ENCODE measurements at regions not wholly inside any gene's neighbourhood (a gene's known extent, or its start where the extent isn't known, plus 50 kb on each side); places are given as distances from the start of the nearest gene placed in this dataset.

DNA sequence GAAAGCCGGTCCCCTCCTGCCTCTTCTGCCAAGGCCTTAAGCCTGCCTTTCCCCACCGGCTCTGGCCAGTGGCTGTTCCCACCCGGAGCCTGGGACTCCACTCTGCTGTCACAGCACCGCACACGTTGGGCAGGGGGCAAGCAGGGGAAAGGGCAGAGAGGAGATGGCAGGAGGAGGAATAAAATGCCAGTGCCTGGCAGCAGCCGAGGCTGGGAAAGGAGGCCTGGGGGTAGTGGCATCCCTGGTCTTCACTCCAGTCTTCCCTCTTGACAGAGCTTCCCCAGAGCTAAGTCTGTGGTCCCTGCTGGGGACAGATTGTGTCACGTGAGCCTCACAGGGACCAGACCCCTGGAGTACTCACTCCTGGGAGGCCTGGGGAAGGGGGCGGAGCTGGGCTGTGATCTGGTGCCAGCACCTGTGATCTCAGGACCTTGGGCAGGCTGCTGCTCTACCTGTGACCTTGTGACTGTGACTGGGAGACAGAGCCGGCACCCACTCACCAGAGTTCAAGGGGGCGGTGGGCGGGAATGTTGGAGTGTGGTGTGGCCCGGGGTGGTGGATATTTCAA lies 97.2 kb upstream of the GSE1 start:
- BruUV-seq (replicated peaks), result no TSS peak
- TF ChIP-seq CTCF (IDR thresholded peaks at IDR 0.05), result no peak
- H3K4me3 ChIP-seq (ENCODE audit: low read depth in 2 of 2, low read length in 2 of 2), result no peak overlapping the region
- ATAC-seq (no peak), DNase-seq (ENCODE audit: low read depth, low spot score) (no peak)
- peaks cover 34% of the 10 kb centered on the region for H3K4me1 ChIP-seq (ENCODE audit: control insufficient read depth, insufficient read depth, low read length)
- intact Hi-C loops (cut with micrococcal nuclease; ENCODE audit: unreplicated experiment), result no loop called here
- H3K9me3 ChIP-seq (ENCODE audit: control insufficient read depth, insufficient read depth, low read depth, low read length), result no peaks in the 10 kb centered on the region
- H3K36me3 ChIP-seq (ENCODE audit: control insufficient read depth, insufficient read depth, low read length), result no peaks in the 10 kb centered on the region
- in situ Hi-C loops (cut with HindIII; ENCODE audit: low pct_unique_long_range_greater_than_20kb, low sequenced_read_pairs), result no loop called here
- POLR2A ChIA-PET, result no interaction called here
- H3K27ac ChIP-seq (ENCODE audit: low read length), result peak overlapping the region; percentile 78
- H3K27me3 ChIP-seq (ENCODE audit: control insufficient read depth, insufficient read depth, low read length), result no peaks in the 10 kb centered on the region
- CTCF ChIA-PET, result no interaction called here

DNA sequence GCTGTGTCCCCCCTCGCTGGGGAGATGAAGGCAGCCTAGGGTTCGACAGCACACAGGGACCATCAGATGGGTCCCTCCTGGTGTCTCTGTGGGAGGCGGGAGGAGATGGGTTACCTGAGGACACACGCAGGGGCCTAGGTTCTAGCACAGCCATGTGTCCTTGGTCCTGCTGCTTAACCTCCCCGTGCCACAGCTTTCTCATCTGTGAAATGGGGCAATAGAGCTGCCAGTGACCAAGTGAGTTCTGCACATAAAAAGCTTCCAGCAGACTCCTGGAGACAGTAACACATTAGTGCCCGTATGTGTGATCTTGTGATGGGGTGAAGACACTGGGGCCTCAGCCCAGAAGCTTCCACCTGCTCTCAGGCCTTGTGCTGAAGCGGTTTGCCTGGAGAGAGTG lies 96.0 kb upstream of the GSE1 start:
- in situ Hi-C loops (cut with HindIII; ENCODE audit: low pct_unique_long_range_greater_than_20kb, low sequenced_read_pairs), result no loop called here
- Histone ChIP-seq H3K4me3 (ENCODE audit: low read depth in 2 of 2, low read length in 2 of 2) (no peak overlapping the region), H3K27ac (ENCODE audit: low read length) (no peak overlapping the region), H3K36me3 (ENCODE audit: control insufficient read depth, insufficient read depth, low read length) (no peaks in the 10 kb centered on the region), H3K27me3 (ENCODE audit: control insufficient read depth, insufficient read depth, low read length) (no peaks in the 10 kb centered on the region), H3K9me3 (ENCODE audit: control insufficient read depth, insufficient read depth, low read depth, low read length) (no peaks in the 10 kb centered on the region), H3K4me1 (ENCODE audit: control insufficient read depth, insufficient read depth, low read length) (peaks cover 36% of the 10 kb centered on the region)
- DNase-seq (ENCODE audit: low read depth, low spot score) (no peak), ATAC-seq (no peak)
- ChIA-PET POLR2A (no interaction called here), CTCF (interaction anchor here (0.6 to 1.1 kb wide), 2 partner anchors 26 kb away, joined by 6 to 7 read pairs; no protein-coding TSS in a partner anchor)
- intact Hi-C loops (cut with micrococcal nuclease; ENCODE audit: unreplicated experiment), result no loop called here
- TF ChIP-seq CTCF (IDR thresholded peaks at IDR 0.05) (no peak), TCF7L2 (IDR thresholded peaks at IDR 0.05; ENCODE audit: low read depth, low read length) (no peak), POLR2AphosphoS5 (IDR thresholded peaks at IDR 0.05; ENCODE audit: low read depth, low read length) (no peak), SIN3A (IDR thresholded peaks at IDR 0.05; ENCODE audit: borderline replicate concordance, insufficient read depth, low read depth, low read length) (no peak)
- TF ChIP-seq, protein P1, sequence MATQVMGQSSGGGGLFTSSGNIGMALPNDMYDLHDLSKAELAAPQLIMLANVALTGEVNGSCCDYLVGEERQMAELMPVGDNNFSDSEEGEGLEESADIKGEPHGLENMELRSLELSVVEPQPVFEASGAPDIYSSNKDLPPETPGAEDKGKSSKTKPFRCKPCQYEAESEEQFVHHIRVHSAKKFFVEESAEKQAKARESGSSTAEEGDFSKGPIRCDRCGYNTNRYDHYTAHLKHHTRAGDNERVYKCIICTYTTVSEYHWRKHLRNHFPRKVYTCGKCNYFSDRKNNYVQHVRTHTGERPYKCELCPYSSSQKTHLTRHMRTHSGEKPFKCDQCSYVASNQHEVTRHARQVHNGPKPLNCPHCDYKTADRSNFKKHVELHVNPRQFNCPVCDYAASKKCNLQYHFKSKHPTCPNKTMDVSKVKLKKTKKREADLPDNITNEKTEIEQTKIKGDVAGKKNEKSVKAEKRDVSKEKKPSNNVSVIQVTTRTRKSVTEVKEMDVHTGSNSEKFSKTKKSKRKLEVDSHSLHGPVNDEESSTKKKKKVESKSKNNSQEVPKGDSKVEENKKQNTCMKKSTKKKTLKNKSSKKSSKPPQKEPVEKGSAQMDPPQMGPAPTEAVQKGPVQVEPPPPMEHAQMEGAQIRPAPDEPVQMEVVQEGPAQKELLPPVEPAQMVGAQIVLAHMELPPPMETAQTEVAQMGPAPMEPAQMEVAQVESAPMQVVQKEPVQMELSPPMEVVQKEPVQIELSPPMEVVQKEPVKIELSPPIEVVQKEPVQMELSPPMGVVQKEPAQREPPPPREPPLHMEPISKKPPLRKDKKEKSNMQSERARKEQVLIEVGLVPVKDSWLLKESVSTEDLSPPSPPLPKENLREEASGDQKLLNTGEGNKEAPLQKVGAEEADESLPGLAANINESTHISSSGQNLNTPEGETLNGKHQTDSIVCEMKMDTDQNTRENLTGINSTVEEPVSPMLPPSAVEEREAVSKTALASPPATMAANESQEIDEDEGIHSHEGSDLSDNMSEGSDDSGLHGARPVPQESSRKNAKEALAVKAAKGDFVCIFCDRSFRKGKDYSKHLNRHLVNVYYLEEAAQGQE (IDR thresholded peaks at IDR 0.05; ENCODE audit: insufficient read depth in 1 of 2, low read depth in 2 of 2, low read length in 1 of 2), result no peak
- BruUV-seq (replicated peaks), result no TSS peak
